Adrenal gland (tissue), 5 donors: ENCODE measurements at regions not wholly inside any gene's neighbourhood (a gene's known extent, or its start where the extent isn't known, plus 50 kb on each side); places are given as distances from the start of the nearest gene placed in this dataset.

Source experiments
- POLR2A ChIP-seq, 2 donors: fragments of 450-650 bp; IDR thresholded peaks; one replicate each; pipeline ENCODE4 v1.6.1; 2017; ENCODE audit warnings: antibody characterized with exemption in 2 of 2, mild to moderate bottlenecking in 2 of 2, moderate library complexity in 1 of 2
- TF ChIP-seq, protein P1 (sequence below), 6 experiments: fragments of 450-650 bp in 4 of 6; fragments of 200-600 bp in 2 of 6; sonication (generic) in 1 of 6; IDR thresholded peaks; 1 replicate in 5 of 6; 2 replicates in 1 of 6; pipeline versions ENCODE4 v1.5.1 to v1.8.0; 2016 to 2021; ENCODE audit warnings: antibody characterized with exemption in 6 of 6, mild to moderate bottlenecking in 2 of 6, moderate library complexity in 1 of 6
- donor health status: DM: no; HTN: no; CAD: no.

DNA sequence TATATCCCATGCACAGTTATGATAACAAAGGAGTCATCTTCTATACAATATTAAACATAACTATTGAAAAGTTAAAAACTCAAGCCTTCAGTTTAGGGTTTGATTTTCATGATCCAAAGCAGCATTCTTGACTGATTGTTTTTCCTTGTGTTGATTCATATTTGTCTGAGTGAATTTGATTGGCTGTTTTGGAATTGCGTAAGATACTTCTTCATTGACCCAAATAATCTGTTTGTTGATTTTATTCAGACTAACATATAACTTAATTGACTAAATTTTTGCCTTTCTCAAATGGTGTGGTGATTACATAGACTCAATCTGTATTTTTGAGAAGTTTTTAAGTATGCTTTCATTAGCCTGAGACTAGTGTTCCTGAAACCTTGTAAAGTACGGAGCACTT is 305.7 kb upstream of the TNP1 start:
- TF ChIP-seq POLR2A (IDR thresholded peaks at IDR 0.05): no peak
- TF ChIP-seq, protein P1, sequence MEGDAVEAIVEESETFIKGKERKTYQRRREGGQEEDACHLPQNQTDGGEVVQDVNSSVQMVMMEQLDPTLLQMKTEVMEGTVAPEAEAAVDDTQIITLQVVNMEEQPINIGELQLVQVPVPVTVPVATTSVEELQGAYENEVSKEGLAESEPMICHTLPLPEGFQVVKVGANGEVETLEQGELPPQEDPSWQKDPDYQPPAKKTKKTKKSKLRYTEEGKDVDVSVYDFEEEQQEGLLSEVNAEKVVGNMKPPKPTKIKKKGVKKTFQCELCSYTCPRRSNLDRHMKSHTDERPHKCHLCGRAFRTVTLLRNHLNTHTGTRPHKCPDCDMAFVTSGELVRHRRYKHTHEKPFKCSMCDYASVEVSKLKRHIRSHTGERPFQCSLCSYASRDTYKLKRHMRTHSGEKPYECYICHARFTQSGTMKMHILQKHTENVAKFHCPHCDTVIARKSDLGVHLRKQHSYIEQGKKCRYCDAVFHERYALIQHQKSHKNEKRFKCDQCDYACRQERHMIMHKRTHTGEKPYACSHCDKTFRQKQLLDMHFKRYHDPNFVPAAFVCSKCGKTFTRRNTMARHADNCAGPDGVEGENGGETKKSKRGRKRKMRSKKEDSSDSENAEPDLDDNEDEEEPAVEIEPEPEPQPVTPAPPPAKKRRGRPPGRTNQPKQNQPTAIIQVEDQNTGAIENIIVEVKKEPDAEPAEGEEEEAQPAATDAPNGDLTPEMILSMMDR (IDR thresholded peaks at IDR 0.05): no peak
